AG20443 (cell line): ENCODE measurements at regions not wholly inside any gene's neighbourhood (a gene's known extent, or its start where the extent isn't known, plus 50 kb on each side); places are given as distances from the start of the nearest gene placed in this dataset.

Experiments used
- DNase-seq: peaks from one replicate; pipeline ENCODE4 v3.0.0; 2012; ENCODE audit warnings: low spot score, mixed read lengths

DNA sequence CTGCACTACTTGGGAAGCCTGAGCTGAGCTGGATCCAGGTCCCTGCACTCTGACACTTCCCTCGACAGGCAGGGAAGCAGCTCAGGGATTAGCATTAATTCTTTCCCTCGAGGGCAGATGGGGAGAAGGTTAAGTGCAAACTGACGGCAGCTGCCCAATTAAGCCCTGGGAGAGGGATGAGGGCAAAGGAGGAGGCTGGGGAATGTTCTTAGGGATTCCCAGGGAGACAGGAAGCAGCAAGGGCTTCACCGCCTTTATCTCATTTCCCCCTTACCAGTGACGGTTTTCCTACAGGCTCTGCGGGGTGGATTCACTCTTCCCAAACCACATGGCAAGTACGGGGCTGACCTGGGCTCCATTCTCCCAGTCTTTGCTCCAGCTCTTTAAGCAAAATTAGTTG, 519.0 kb upstream of the PROK2 start:
- no peak for DNase-seq

DNA sequence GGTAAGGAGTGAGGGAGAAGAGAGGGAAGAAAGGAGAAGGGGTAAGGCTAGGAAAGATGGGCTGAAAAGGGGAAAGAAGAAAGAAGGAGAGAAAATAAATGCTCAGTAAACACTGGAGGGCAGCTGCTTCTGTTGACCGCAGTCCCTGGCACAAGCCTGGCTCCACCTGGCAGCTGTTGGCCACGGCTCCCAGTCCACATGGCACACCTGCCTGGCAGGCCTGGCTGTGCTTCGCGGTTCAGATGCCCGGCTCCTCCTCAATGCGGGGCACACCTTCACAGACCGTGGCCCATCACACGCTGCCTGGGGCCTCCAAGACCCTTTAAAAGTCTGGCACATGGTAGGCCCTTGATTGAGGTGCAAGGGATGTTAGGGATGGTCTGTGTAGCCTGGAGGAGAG, 516.8 kb upstream of the PROK2 start:
- no peak for DNase-seq

DNA sequence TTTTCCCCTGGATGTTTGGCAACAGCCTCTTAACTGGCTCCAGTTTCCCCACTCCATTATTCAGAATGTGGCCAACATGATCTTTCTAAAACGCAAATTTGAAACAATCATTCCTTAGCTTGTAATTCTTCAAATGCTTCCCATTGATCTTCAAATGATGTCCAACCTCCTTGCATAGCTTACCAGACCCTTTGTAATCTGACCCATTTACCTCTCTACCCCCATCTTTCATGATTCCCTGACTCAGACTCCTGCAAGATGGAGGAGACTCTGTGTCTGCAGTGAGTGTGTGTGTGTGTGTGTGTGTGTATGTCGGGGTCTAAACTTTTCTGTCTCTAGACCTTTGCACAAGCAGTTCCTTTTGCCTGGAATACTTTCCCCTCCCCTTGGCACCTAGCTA, 515.7 kb upstream of the PROK2 start:
- no peak for DNase-seq

DNA sequence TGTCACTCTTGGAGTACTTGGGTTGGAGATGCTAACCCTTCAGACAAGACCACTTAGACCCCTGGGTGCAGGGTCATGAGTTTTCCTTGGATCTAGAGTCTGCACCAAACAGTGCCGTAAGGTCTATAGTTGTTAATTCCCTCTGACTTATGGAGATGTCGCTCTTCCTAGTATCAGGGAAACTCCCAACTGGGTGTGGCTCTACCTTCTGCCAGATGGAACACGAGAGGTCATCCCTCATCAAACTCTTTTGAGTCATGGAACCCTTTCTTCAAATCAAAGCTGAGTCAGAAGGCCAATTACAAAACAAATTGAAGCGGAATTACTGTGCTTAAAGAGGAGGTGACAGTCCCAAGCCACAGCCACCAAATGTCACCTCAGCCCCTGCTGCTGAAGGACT, 514.9 kb upstream of the PROK2 start:
- DNase-seq = no peak

DNA sequence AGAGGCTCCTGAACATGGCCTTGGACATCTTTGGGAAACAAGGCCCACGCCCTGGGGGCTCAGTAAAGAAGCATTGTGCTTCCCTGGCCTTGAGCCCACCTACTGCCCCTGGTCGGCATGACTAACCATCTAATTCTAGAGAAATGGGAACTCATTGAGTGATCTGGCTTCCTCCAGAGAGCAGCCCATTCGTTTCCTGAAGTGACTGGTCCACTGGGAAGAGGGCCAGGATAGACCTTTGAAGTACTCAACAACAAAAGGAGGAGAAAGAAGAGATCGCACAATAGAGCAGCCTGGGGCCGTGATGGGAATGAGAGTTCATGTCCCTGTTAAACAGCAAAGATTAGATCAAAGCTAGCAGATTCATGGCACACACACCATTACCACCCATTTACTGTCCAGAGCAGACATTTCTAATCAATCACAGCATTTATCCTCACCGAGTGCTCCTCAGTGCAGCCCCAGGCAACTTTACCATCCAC, 514.4 kb upstream of the PROK2 start:
- peak; percentile 42 for DNase-seq

DNA sequence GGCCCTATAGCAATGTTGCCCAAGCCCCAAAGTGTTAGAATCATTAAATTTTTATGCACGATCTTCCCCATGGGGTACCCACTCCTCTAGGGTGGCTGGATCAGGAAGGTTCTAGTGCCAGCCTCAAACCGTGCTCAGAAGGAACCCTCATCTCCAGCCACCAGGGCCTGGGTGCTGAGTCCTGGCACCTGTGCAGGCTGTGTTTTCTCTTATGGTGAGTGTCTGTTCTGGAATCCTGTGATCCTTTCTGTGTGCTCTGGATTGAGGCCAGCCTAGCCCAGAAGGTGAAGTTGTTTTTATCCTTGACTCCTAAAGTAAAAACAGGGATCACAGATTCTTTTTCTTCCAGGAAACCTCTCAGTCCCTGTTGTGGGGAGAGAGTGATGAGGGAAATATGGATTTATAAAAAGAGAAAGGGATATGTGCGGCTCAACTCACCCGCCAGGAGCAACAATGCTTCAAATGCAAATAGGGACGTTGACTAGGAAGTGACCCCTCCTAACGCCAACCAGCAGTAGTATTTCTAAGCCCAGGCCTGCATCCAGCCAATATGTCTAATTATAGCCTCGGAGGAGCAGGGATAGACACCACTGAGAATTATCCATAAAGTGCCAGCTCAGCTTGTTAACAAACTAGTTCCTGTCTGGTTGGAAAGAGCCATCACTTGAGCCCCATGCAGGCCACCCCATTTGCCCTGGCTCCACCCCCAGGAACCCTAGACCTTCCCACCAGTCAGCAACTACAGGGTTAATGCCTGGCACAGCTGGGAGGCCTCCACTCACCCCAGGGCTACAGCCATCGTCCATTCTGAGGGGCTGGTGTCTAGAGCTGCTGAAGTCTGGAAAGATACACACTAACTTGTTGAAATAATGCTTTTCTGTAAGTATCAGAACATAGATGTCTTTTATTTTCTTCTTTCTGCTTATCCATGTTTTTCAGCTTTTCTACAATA, 513.5 kb upstream of the PROK2 start:
- no peak for DNase-seq

DNA sequence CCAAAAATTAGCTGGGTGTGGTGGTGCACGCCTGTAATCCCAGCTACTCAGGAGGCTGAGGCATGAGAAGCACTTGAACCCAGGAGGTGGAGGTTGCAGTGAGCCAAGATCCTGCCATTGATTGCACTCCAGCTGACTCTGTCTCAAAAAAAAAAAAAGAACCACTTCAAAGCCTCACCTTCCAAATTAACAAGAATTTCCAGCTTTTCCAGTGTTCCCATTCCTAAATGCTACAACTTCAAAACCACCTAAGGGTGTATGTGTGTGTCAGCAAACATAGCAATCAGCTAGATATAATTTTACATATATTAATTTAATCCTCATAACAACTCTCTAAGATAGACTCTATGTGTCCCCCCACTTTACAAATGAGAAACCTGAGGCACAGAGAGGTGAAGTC, 512.5 kb upstream of the PROK2 start:
- no peak for DNase-seq

DNA sequence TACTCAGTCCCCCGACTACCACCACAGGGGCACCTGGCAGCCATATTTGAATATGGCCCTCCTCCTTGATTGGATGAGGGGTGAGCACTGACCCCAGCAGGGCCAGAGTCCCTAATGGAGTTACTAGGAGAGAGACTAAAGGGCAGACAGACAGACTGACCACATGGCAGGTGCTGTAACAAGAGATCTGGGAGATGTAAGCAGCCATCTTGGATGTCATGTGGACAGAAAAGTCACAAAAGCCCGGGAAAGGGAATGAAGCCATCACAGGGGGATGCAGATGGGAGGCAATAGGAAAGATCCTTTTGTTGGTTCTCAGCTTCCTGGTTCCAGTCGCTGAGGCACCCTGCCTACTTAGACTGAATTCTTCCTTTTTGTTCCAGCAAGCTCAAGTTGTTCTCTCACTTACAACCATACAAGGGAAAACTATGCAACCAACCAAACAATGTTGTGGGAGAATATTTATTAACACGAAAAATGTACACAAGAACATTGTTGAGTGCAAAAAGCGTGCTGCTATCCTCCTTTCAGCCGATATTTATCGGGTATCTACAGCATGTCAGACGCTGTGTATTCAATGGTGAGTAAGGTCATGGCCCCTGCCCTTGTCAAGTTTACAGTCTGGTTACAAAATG, 511.6 kb upstream of the PROK2 start:
- no peak for DNase-seq

DNA sequence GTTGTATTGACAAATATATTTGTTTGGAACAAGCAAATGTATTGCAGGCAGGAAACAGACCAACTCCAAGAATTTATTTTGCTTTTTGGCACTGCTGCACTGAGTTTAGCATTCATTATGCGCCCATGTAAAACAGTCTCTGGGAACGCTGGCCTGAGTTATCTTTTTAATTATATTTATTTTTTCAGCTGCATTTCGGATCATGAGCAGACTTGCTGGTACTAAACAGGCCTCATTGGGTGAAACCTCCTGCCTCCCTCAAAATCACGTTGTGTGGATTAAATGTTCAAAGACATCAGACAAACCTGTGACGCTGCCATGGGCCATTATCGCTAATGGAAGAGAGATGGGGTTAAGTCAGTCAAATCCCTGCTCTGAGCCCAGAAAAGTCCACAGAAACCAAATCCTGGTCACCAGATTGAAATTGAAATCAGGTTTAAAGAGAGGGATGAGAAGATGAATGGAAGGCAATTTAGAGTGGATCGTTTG, 511.1 kb upstream of the PROK2 start:
- DNase-seq = no peak

DNA sequence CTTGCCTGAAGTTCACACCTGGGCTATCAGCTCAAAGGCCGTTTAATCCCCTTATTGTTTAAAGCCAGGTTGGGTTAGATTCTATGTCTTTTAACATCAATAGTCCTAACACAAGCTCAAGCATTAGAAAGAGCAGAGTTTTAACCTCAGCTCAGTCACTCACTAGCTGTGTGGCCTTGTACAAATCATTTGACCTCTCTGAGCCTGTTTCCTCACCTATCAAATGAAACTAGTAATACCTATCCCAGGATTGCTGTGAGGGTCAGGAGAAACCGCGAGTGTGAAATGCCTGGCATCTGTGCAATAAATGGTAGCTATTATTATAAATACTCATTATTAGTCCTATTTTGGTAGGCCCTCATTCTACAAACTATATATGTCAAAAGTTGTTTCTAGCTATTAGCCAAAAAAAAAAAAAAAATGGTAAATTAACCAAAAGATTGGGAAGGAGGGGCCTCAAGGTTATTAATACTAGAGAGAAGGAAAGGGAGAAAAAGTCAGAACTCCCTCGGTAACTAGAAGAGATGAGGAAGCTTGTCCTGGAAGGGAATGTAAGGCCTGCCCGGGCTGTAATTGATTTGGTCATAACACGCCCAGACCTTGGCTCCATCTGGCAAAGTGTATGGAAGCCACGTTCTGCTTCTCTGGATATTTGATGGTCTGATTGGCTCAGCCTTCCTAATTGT, 510.5 kb upstream of the PROK2 start:
- no peak for DNase-seq

DNA sequence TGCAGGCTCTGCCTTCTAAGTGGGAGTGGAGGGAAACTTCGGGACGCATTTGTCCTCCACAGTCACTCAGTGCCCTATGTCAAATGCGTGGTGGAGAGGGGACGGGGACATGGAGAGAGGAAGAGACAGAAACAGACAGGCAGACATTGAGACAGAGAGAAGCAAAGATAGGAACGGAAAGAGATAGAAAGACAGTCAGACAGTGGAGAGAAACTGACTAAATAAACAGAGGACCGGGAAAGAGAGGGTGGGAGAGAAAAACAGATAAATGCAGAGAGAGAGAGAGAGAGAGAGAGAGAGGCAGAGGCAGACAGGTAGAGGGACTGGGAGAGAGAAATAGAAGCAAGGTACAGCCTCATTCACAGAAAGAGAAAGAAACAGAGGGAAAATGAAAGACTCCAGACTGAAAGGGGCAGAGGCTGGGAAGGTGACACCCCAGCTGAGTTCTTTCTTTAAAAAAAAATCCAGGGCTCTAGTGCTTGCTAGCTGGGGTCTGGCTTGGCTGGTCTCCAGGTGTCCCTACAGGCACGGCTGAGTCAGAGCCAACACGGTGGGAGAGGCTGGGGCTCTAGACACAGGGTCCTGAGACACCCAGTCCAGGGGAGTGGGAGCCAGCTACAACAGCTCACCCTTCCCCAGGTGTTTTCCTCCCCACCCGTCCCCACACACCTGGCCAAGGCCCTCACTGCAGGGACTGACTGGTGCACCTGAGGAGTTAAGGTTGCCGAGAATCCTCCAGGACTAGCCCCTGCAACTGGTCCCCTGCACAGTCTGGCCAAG, 506.1 kb upstream of the PROK2 start:
- no peak for DNase-seq

DNA sequence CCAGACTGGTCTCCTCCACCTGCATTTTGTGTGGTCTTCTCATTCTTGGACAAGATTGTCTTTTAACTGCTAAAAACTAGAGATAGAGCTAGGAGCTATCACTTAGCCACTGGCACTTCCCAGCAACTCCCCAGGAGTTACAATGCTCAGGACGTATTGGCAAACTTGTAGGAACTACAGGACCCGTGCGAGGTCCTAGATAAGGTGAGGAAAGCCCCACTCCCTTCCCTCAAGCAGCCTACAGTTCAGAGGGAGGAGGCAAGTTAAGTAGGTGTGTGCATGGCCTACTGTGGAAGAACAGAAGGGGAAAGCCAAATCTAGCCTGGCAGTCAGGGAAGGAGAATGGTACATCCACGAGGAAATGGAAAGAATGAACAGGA, 504.7 kb upstream of the PROK2 start:
- no peak for DNase-seq

DNA sequence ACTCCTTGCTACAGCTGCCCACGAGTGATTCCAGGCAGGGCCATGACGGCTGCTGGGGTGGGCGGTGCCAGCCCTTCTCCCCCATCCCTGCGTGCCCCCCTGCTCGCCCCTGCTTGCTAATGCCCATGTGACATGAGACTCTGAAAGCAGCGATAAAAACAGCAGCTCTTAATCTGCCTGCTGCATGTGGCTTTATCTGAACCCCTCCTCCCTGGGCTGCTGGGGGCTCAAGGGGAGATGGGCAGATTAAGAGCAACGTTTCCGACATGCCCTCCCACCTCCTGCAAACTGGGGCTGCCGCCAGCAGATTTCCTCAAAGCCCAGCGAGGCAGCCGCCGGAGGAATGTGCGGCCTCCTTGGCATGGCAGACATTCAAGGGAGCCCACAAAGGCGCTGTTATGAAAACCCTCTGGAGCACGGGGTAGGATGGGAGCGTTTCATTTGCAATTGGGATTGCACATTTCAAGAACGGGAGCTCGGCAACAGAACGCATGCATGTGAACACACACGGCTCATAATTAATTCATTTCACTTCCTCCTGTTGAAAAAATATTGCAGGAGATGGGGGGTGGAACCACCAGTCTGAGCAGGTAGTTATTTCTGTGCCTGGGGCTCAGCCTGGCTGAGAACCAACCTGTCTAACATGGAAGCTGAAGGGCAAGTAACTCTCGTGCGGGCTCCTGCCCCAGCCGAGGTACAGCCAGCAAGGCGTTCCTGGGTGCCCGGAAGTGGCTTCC, 504.2 kb upstream of the PROK2 start:
- DNase-seq = peak; percentile 91

DNA sequence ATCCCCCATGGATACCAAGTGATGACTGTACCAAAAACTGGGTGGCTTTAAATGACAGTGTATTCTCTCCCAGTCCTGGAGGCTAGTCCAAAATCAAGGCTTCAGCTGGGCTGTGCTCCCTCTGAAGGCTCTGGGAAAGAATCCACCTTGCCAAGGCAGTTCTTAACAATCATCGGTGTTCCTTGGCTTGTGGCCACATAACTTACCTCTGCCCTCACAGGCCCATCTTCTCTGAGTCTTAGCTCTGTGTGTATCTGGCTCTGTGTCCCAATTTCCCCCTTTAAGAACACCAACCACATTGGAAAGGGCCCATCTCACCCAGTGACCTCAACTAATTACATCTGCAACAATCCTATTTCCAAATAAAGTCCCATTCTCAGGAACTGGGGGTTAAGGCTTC, 503.0 kb upstream of the PROK2 start:
- no peak for DNase-seq

DNA sequence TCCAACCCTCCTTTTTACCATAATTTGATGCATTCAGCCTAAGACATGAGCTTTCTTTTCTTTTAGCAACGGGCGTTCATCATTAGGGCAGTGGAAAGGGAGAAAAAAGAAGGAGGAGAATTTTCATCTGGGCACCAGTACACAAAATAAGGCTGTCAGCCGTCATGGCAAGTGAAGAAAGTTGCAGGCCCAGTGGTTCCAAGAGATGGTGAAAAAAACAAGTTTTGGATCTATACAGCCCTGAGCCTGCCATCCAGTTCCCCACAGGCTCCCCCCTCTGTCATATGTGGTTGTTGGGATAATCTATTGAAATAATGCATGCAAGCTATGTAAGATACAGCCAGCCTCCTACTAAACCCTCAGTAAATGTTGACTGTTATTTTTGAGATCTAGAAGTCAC, 500.6 kb upstream of the PROK2 start:
- no peak for DNase-seq

DNA sequence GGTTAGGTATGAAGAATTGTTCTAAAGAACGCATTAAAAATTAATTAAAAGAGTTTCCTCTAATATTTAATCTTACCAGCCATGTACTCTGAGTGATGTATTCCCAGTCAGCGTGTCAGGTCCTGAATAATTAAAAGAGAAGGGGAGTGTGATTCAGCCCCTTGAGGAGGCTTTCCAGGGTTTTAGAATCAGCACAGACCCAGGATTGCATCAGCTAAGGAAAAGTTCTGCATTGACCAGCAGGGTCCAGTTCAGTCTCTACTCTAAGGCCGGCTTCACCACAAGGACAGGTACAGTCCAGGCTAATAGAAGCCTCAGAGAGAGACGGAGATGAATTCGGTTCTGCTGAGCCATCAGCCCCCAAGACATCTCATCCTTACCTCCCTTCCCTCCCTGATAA, 499.5 kb upstream of the PROK2 start:
- no peak for DNase-seq

DNA sequence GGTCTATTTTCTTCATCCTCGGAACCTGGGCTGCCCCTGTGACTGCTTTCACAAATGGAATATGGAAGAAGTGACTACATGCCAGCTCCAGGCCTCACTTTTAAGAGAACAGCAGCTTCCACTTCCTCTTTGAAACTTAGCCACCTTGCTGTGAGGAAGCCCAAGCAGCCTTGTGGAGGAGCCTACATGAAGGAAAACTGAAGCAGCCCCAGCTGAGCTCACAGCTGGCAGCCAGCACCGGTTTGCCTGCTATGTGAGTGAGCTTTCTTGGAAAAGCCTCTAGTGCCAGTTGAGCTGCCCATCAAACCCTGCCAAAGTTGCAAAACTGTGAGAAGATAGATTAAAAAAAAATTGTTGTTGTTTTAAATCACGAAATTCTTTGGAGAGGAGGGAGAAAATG, 498.0 kb upstream of the PROK2 start:
- DNase-seq = no peak

DNA sequence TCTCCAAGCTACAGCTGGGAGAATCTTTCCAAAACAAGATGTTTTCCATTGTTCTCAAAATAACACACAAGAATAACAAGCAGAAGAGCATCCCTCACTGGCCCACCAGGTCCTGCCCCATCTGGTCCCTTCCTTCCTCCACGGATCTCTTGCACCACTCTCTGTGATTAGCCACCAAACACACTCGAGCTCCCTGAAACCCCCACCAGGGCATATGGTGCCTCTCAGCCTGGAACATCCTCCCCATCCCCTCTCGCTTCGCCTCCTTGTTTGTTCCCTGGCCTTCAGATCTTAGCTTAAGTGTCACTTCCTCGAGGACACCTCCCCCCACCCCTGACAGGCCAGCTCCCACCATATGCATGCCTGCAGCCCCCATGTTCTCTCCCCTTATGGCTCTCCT, 496.6 kb upstream of the PROK2 start:
- no peak for DNase-seq

DNA sequence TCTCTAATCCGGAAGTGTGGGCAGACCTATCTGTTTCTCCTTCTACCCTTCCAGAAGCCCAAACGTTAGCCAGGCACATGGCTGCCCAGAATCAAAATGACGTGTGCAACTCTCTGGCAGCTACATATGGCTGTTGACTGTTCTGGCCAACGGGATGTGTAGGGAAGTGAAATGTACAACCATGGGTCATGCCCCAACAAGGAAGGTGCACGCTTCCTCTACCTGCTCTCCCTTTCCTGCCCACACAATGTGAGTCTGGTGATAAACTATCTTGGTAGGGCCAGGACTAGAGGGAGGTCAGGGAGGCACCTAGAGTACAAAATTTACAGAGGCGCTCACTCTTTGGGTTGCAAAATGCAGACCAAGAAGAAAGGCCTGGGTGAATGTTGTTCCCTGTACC, 495.9 kb upstream of the PROK2 start:
- DNase-seq = no peak

DNA sequence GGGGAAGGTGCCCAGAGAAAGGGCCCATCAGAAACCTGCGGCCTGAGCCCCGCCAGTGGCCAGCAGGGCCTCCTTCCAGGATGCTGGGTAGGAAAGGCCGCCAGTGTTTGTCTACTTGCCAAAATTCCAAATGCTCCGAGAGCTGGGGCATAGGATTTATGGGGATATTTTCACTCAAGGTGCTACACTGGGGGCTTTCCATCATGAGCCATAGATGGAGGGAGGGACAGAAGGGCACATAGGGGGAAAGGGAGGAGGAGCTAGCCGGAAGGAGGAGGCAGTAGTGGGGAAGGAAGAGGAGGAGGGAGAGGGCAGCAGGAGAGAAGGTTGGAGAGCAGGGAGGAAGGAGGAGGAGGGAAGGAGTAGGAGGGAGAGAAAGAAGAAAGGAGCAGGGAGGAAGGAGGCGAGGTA, 494.7 kb upstream of the PROK2 start:
- no peak for DNase-seq

DNA sequence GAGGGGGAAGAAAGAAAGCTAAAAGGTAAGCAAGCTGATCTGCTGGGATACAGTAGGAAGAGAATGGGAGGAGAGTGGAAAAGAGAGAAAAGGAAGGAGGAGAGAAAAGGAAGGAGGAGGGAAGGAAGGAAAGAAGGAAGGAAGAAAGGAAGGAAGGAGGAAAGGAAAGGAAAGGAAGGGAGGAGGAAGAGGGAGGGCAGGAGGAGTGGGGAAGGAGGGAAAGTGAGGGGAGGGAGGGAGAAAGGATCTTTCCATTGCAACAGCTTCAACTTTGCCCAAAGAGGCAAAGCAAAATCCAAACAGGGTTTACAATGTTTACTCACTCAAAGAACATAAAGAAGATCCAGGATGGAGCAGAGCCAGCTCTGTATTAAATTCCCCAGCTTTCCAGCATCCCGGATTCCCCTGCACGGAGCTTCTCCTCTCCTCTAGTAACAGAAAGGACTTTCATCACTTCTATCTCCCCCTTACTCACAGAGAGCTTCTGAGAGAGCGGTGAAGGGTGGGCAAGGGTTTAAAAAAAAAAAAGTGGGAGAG, 494.2 kb upstream of the PROK2 start:
- no peak for DNase-seq
